ENCODE measurements at regions not wholly inside any gene's neighbourhood (a gene's known extent, or its start where the extent isn't known, plus 50 kb on each side); places are given as distances from the start of the nearest gene placed in this dataset.

GRCh38 chr18:62644773-62645172 lies 70.6 kb upstream of the PHLPP1 start:
- TF ChIP-seq CTCF (IDR thresholded peaks at IDR 0.05), result no peak
- no peak for TF ChIP-seq POLR2A (IDR thresholded peaks at IDR 0.05)

Measured in heart left ventricle (tissue), 13 donors.